ENCODE measurements at regions not wholly inside any gene's neighbourhood (a gene's known extent, or its start where the extent isn't known, plus 50 kb on each side); places are given as distances from the start of the nearest gene placed in this dataset.

- DNase-seq = no peak
Observed at GRCh38 chr9:88923092-88923491, 68.2 kb upstream of the S1PR3 start.

GRCh38 chr9:88923653-88924288, 67.5 kb upstream of the S1PR3 start:
- DNase-seq = no peak

DNA sequence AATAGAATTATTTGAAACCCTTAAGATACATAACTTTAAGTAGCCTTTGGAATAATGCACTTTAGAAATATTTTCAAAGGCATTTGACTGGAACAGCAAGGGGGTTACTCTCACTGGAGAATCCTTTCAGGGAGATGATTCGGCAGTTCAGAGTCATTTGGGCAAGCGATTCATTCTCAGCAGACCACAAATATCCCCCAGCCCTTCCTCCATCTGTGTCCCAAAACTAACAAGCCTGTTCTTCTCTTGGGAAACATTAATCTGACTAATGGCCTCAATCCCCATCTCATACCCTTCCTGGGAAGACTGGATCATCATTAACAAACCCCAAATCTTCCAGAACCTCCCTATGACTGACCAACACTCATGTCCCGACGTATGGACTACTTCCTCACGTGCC, 65.8 kb upstream of the S1PR3 start:
- DNase-seq = no peak

DNA sequence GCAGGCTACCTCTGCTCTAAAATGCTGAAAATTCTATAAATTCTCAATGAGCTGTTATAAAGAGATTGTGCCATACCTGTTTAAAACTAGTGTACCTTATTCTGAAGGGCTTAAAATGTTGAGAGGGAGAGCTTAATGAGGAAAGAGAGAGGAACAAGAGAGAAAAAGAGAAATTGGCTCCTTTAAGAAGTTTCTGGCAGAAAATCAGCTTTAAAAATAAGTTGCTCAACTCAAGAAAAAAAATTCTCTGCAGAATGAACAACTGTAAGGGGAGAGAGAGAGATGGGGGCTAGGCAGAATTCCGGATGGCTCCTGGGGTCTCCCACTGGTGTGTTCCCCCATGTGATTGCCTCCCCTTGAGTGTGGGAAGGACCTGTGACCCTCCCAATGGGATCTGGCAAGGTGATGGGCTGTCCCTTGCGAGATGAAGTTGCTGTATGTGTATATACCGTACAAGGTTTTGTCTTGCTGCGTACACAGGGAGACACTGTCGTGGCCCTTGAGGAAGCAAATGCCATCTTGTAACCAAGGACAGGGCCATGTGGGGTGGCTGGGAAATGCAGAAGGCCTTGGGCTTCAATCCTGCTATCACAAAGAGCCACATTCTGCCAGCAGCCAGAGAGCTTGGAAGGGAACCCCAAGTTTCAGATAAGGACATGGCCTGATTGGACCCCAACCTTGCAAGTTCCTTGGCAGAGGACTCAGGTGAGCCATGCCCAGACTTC, 64.3 kb upstream of the S1PR3 start:
- DNase-seq = peak; percentile 35 to 40

GRCh38 chr9:88927510-88927909, 63.8 kb upstream of the S1PR3 start:
- DNase-seq = no peak

- DNase-seq = no peak
Observed at GRCh38 chr9:88930716-88931115, 60.6 kb upstream of the S1PR3 start.

DNA sequence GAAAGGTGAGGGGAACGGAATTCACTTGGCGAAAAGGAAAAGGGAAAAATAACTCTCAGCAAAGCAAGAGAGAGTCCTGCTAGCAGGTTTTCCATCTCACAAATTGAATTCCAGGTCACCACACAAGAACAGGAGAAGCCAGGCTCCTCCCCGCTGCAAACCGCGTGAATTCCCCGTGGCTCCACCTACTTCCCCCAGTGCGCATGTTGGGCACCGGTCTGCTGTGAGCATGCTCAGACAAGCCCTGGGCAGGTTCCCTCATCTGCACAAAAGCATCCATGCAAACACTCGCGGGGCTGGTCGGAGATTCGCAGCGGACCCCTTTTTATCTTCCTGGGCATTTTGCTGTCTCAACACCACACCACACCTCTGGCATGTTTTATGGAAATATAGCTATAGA, 58.5 kb upstream of the S1PR3 start:
- DNase-seq = no peak

GRCh38 chr9:88933607-88934379, 57.5 kb upstream of the S1PR3 start:
- no peak for DNase-seq

GRCh38 chr9:88934876-88935535, 56.3 kb upstream of the S1PR3 start:
- no peak for DNase-seq

GRCh38 chr9:88936132-88936531, 55.1 kb upstream of the S1PR3 start:
- no peak for DNase-seq

GRCh38 chr9:88936668-88937067, 54.6 kb upstream of the S1PR3 start:
- no peak for DNase-seq

GRCh38 chr9:88937248-88937647, 54.0 kb upstream of the S1PR3 start:
- DNase-seq = no peak

GRCh38 chr9:88938189-88938588, 53.1 kb upstream of the S1PR3 start:
- DNase-seq = no peak
